WTC11 (cell line): ENCODE measurements at regions not wholly inside any gene's neighbourhood (a gene's known extent, or its start where the extent isn't known, plus 50 kb on each side); places are given as distances from the start of the nearest gene placed in this dataset.

Source experiments
- ATAC-seq: fragments of 200-7000 bp; cut with Tn5 transposase; 2 replicates; pipeline ENCODE4 v1.10.0; 2021; ENCODE audit warnings: mild to moderate bottlenecking, moderate library complexity
- CTCF ChIA-PET: fragments of 300-600 bp; sonication (Branson Sonifier 250); formaldehyde crosslinking; loops from one replicate; lab custom pipeline; 2021; ENCODE audit warnings: antibody characterized with exemption; lab: Charles Lee
- POLR2A ChIA-PET: fragments of 350-600 bp; sonication (Branson Sonifier 250); formaldehyde crosslinking; loops from one replicate; lab custom pipeline; 2021; ENCODE audit warnings: antibody characterized with exemption; lab: Charles Lee
- DNase-seq: peaks from one replicate; pipeline ENCODE4 v3.0.0; 2021; ENCODE audit warnings: low spot score
- H3K27ac Mint-ChIP-seq: 2 replicates; pipeline ENCODE4 v1.8.0; 2021; ENCODE audit warnings: mixed read lengths
- H3K27me3 Mint-ChIP-seq: 2 replicates; pipeline ENCODE4 v1.8.0; 2021; ENCODE audit warnings: low read depth, mild to moderate bottlenecking, moderate library complexity, mixed read lengths
- H3K36me3 Mint-ChIP-seq: 2 replicates; pipeline ENCODE4 v1.8.0; 2021; ENCODE audit warnings: mixed read lengths
- H3K4me1 Mint-ChIP-seq: 2 replicates; pipeline ENCODE4 v1.8.0; 2022; ENCODE audit warnings: mixed read lengths
- H3K4me3 Mint-ChIP-seq: 2 replicates; pipeline ENCODE4 v1.8.0; 2021; ENCODE audit warnings: mild to moderate bottlenecking, moderate library complexity, mixed read lengths
- H3K9me3 Mint-ChIP-seq: 2 replicates; pipeline ENCODE4 v1.8.0; 2021; ENCODE audit warnings: mixed read lengths
- CBFB ChIP-seq: sonication (generic); formaldehyde crosslinking; IDR thresholded peaks from 2 replicates; pipeline ENCODE4 v1.8.1; 2022; ENCODE audit warnings: mild to moderate bottlenecking, low read depth, missing genetic modification reagents
- CREM ChIP-seq: sonication (generic); formaldehyde crosslinking; IDR thresholded peaks from 2 replicates; pipeline ENCODE4 v1.8.1; 2022; ENCODE audit warnings: mild to moderate bottlenecking, missing genetic modification reagents, moderate library complexity
- FOXJ3 ChIP-seq: sonication (generic); formaldehyde crosslinking; IDR thresholded peaks from 2 replicates; pipeline ENCODE4 v1.9.0; 2021; ENCODE audit warnings: missing genetic modification reagents, mild to moderate bottlenecking, borderline replicate concordance
- IRF2 ChIP-seq: sonication (generic); formaldehyde crosslinking; IDR thresholded peaks from 2 replicates; pipeline ENCODE4 v1.8.0; 2022; ENCODE audit warnings: low read depth, missing genetic modification reagents, borderline replicate concordance
- KAT7 ChIP-seq: sonication (generic); formaldehyde crosslinking; IDR thresholded peaks from 2 replicates; pipeline ENCODE4 v1.8.1; 2023; ENCODE audit warnings: missing genetic modification reagents, mild to moderate bottlenecking, borderline replicate concordance
- MYBL2 ChIP-seq: sonication (generic); formaldehyde crosslinking; IDR thresholded peaks from 2 replicates; pipeline ENCODE4 v1.8.1; 2023; ENCODE audit warnings: mild to moderate bottlenecking, moderate library complexity, missing genetic modification reagents
- NFYB ChIP-seq: sonication (generic); formaldehyde crosslinking; conservative IDR thresholded peaks from 2 replicates; pipeline ENCODE4 v1.8.0; 2022; ENCODE audit warnings: low read depth, missing genetic modification reagents
- PRRX2 ChIP-seq: fragments of 250-450 bp; sonication (Bioruptor Pico); IDR thresholded peaks from 2 replicates; pipeline ENCODE4 v1.8.0; 2021; ENCODE audit warnings: mild to moderate bottlenecking
- SMAD4 ChIP-seq: sonication (generic); formaldehyde crosslinking; IDR thresholded peaks from 2 replicates; pipeline ENCODE4 v1.8.0; 2022; ENCODE audit warnings: mild to moderate bottlenecking, missing genetic modification reagents
- ZBTB21 ChIP-seq: sonication (generic); formaldehyde crosslinking; IDR thresholded peaks from 2 replicates; pipeline ENCODE4 v1.8.1; 2023; ENCODE audit warnings: mild to moderate bottlenecking, missing genetic modification reagents, borderline replicate concordance
- ZNF121 ChIP-seq: sonication (generic); formaldehyde crosslinking; IDR thresholded peaks from 2 replicates; pipeline ENCODE4 v1.8.0; 2023; ENCODE audit warnings: missing genetic modification reagents
- ZNF232 ChIP-seq: sonication (generic); formaldehyde crosslinking; IDR thresholded peaks from 2 replicates; pipeline ENCODE4 v1.8.0; 2022; ENCODE audit warnings: mild to moderate bottlenecking, missing genetic modification reagents
- ZNF263 ChIP-seq: sonication (generic); formaldehyde crosslinking; IDR thresholded peaks from 2 replicates; pipeline ENCODE4 v1.8.1; 2022; ENCODE audit warnings: low read depth, mild to moderate bottlenecking, moderate library complexity, missing genetic modification reagents
- TF ChIP-seq, protein P1 (sequence below): sonication (generic); formaldehyde crosslinking; IDR thresholded peaks from 2 replicates; pipeline ENCODE4 v1.8.1; 2023; ENCODE audit warnings: mild to moderate bottlenecking, missing genetic modification reagents
- TF ChIP-seq, protein P2 (sequence below): sonication (generic); formaldehyde crosslinking; IDR thresholded peaks from 2 replicates; pipeline ENCODE4 v1.8.1; 2022; ENCODE audit warnings: mild to moderate bottlenecking, moderate library complexity, missing genetic modification reagents
- TF ChIP-seq, protein P3 (sequence below): fragments of 250-450 bp; sonication (Bioruptor Pico); IDR thresholded peaks from 2 replicates; pipeline ENCODE4 v1.8.0; 2021; ENCODE audit warnings: mild to moderate bottlenecking
- TF ChIP-seq, protein P4 (sequence below): sonication (generic); formaldehyde crosslinking; IDR thresholded peaks from 2 replicates; pipeline ENCODE4 v1.8.0; 2022; ENCODE audit warnings: missing genetic modification reagents
- TF ChIP-seq, protein P5 (sequence below): fragments of 250-450 bp; sonication (Bioruptor Pico); conservative IDR thresholded peaks from 2 replicates; pipeline ENCODE4 v1.9.0; 2021; ENCODE audit warnings: mild to moderate bottlenecking
- TF ChIP-seq, protein P6 (sequence below): fragments of 250-450 bp; sonication (Bioruptor Pico); IDR thresholded peaks from 2 replicates; pipeline ENCODE4 v1.9.0; 2021; ENCODE audit warnings: moderate library complexity, mild to moderate bottlenecking, inconsistent platforms, borderline replicate concordance

DNA sequence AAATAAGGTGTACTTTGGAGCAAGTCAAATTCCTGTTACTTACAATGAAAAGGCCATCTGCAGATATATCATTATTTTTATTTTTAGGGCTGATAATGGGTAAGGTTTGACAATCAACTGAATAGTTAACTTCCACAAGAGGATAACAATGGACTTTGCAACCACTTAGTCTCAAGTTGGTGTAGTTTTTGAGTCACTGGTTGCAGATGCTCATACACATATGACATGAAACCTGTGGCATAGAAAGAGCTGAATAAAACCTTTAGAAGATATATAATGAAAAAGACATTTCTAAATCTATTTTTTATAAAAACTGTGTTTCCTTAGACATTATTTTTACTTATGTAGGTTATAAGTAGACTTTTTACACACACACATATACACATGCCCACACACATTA is 2110.9 kb downstream of the PCDH7 start:
- Mint-ChIP-seq H3K27me3 (peaks cover 3% of the 10 kb centered on the region; the same call in 1 of the 2 replicates), H3K36me3 (peaks cover 26% of the 10 kb centered on the region)
- POLR2A ChIA-PET, result no interaction called here
- ATAC-seq, result no peak
- TF ChIP-seq CREM (CRISPR knock-in tag) (no peak), FOXJ3 (CRISPR knock-in tag) (no peak), SMAD4 (CRISPR knock-in tag) (no peak), NFYB (no peak), ZBTB21 (CRISPR knock-in tag) (no peak), ZNF121 (CRISPR knock-in tag) (no peak), ZNF263 (no peak), CBFB (no peak), KAT7 (no peak), ZNF232 (CRISPR knock-in tag) (no peak), IRF2 (CRISPR knock-in tag) (no peak), PRRX2 (CRISPR knock-in tag) (no peak), MYBL2 (CRISPR knock-in tag) (no peak)
- TF ChIP-seq, protein P1, sequence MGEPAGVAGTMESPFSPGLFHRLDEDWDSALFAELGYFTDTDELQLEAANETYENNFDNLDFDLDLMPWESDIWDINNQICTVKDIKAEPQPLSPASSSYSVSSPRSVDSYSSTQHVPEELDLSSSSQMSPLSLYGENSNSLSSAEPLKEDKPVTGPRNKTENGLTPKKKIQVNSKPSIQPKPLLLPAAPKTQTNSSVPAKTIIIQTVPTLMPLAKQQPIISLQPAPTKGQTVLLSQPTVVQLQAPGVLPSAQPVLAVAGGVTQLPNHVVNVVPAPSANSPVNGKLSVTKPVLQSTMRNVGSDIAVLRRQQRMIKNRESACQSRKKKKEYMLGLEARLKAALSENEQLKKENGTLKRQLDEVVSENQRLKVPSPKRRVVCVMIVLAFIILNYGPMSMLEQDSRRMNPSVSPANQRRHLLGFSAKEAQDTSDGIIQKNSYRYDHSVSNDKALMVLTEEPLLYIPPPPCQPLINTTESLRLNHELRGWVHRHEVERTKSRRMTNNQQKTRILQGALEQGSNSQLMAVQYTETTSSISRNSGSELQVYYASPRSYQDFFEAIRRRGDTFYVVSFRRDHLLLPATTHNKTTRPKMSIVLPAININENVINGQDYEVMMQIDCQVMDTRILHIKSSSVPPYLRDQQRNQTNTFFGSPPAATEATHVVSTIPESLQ, result no peak
- TF ChIP-seq, protein P2, sequence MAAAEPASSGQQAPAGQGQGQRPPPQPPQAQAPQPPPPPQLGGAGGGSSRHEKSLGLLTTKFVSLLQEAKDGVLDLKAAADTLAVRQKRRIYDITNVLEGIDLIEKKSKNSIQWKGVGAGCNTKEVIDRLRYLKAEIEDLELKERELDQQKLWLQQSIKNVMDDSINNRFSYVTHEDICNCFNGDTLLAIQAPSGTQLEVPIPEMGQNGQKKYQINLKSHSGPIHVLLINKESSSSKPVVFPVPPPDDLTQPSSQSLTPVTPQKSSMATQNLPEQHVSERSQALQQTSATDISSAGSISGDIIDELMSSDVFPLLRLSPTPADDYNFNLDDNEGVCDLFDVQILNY, result no peak
- TF ChIP-seq, protein P3, sequence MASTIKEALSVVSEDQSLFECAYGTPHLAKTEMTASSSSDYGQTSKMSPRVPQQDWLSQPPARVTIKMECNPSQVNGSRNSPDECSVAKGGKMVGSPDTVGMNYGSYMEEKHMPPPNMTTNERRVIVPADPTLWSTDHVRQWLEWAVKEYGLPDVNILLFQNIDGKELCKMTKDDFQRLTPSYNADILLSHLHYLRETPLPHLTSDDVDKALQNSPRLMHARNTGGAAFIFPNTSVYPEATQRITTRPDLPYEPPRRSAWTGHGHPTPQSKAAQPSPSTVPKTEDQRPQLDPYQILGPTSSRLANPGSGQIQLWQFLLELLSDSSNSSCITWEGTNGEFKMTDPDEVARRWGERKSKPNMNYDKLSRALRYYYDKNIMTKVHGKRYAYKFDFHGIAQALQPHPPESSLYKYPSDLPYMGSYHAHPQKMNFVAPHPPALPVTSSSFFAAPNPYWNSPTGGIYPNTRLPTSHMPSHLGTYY (CRISPR knock-in tag), result no peak
- TF ChIP-seq, protein P4, sequence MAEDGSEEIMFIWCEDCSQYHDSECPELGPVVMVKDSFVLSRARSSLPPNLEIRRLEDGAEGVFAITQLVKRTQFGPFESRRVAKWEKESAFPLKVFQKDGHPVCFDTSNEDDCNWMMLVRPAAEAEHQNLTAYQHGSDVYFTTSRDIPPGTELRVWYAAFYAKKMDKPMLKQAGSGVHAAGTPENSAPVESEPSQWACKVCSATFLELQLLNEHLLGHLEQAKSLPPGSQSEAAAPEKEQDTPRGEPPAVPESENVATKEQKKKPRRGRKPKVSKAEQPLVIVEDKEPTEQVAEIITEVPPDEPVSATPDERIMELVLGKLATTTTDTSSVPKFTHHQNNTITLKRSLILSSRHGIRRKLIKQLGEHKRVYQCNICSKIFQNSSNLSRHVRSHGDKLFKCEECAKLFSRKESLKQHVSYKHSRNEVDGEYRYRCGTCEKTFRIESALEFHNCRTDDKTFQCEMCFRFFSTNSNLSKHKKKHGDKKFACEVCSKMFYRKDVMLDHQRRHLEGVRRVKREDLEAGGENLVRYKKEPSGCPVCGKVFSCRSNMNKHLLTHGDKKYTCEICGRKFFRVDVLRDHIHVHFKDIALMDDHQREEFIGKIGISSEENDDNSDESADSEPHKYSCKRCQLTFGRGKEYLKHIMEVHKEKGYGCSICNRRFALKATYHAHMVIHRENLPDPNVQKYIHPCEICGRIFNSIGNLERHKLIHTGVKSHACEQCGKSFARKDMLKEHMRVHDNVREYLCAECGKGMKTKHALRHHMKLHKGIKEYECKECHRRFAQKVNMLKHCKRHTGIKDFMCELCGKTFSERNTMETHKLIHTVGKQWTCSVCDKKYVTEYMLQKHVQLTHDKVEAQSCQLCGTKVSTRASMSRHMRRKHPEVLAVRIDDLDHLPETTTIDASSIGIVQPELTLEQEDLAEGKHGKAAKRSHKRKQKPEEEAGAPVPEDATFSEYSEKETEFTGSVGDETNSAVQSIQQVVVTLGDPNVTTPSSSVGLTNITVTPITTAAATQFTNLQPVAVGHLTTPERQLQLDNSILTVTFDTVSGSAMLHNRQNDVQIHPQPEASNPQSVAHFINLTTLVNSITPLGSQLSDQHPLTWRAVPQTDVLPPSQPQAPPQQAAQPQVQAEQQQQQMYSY (CRISPR knock-in tag), result no peak
- TF ChIP-seq, protein P5, sequence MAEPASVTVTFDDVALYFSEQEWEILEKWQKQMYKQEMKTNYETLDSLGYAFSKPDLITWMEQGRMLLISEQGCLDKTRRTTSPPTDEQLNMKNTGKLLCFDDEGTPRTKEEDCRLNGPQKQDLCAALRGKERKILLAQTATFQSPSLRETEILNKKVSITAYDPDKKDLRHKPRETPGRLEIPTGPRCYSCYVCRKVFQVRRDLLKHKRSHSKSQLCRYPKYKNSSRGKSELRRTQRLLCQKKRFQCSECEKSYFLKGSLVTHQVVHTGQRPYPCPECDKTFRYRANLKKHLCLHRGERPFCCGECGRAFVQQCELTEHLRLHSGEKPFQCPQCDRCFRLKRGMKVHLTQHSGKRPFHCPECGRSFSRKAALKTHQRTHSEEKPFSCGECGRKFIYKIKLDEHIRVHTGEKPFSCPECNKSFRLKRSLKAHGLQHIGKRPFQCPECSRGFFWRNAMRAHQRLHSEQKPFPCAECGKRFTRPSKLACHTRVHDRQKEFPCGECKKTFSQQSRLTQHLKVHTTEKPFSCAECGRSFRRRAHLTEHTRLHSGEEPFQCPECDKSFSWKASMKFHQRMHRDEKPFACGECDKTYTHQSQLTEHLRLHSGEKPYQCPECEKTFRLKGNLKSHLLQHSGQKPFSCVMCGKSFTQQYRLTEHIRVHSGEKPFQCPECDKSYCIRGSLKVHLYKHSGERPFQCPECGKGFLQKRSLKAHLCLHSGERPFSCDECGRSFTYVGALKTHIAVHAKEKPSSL (CRISPR knock-in tag), result no peak
- TF ChIP-seq, protein P6, sequence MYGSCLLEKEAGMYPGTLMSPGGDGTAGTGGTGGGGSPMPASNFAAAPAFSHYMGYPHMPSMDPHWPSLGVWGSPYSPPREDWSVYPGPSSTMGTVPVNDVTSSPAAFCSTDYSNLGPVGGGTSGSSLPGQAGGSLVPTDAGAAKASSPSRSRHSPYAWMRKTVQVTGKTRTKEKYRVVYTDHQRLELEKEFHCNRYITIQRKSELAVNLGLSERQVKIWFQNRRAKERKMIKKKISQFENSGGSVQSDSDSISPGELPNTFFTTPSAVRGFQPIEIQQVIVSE, result no peak
- TF ChIP-seq, all 79 proteins: peak for 0
- Mint-ChIP-seq H3K9me3 (peaks cover 30% of the 10 kb centered on the region), H3K4me1 (no peaks in the 10 kb centered on the region), H3K27ac (no peak overlapping the region), H3K4me3 (no peak overlapping the region)
- no peak for DNase-seq
- CTCF ChIA-PET, result no interaction called here
